Prostate gland (tissue), 2 donors: ENCODE measurements at regions not wholly inside any gene's neighbourhood (a gene's known extent, or its start where the extent isn't known, plus 50 kb on each side); places are given as distances from the start of the nearest gene placed in this dataset.

ENCODE experiments used
- DNase-seq: peaks from one replicate; pipeline ENCODE4 v3.0.0-alpha.2; 2019; ENCODE audit warnings: low spot score
- H3K27ac ChIP-seq, 2 donors: fragments of 200-600 bp; sonication (generic); 2 replicates each; pipeline ENCODE4 v1.5.1; 2017 to 2019
- H3K27me3 ChIP-seq: fragments of 200-600 bp; sonication (generic); replicated peaks from 2 replicates; pipeline ENCODE4 v1.5.1; 2019; ENCODE audit not compliant: insufficient read depth
- H3K36me3 ChIP-seq, 2 donors: fragments of 200-600 bp; sonication (generic); 1 replicate in 1 of 2; 2 replicates in 1 of 2; pipeline versions ENCODE4 v1.5.1 to v1.8.1; 2017 to 2019
- H3K4me1 ChIP-seq: fragments of 200-600 bp; sonication (generic); replicated peaks from 2 replicates; pipeline ENCODE4 v1.5.1; 2019
- H3K4me3 ChIP-seq, 2 donors: fragments of 200-600 bp; sonication (generic); 2 replicates each; pipeline ENCODE4 v1.5.1; 2017 to 2019
- H3K9me3 ChIP-seq: fragments of 200-600 bp; sonication (generic); 2 replicates; pipeline ENCODE4 v1.5.1; 2017
- POLR2A ChIP-seq: fragments of 450-650 bp; IDR thresholded peaks from one replicate; pipeline ENCODE4 v1.6.1; 2016; ENCODE audit warnings: antibody characterized with exemption, mild to moderate bottlenecking
- POLR2AphosphoS5 ChIP-seq: sonication (generic); formaldehyde crosslinking; IDR thresholded peaks from one replicate; pipeline ENCODE4 v1.6.1; 2017; ENCODE audit warnings: antibody characterized with exemption
- WGBS: methylation state at CpG from one replicate; pipeline ENCODE4 v1.1.5; 2018; 5-methylcytosine and 5-hydroxymethylcytosine counted together
- intact Hi-C: fragments of 100-400 bp; cut with DNase I; formaldehyde crosslinking; loops from one replicate; pipeline ENCODE4 v1.14.2; 2022
- small RNA-seq, 2 donors: library from RNA; depleted of rRNA; stranded (forward); fragments of <200 nt; gene quantifications; one replicate each; pipeline ENCODE3, GENCODE V24; 2016
- TF ChIP-seq, protein P1 (sequence below), 4 experiments: fragments of 200-600 bp in 2 of 4; fragments of 450-650 bp in 2 of 4; sonication (generic) in 2 of 4; IDR thresholded peaks; 1 replicate in 3 of 4; 2 replicates in 1 of 4; pipeline ENCODE4 v1.5.1; 2016 to 2019; ENCODE audit warnings: antibody characterized with exemption in 4 of 4, mild to moderate bottlenecking in 2 of 4, moderate library complexity in 2 of 4

DNA sequence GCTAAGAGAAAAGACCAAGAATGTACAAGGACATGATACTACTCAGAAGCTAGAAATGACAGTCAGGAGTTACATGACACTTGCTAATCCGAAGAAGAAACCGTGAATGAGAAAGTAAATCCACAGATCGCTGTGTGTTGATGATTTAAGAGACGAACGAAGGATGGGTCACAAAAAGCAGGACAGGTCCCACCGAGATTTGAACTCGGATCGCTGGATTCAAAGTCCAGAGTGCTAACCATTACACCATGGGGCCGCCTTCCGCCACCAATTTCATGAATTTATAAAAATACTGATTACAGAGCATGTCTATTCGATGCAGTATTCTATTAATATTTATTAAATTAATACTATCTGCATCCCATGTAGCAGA is 54.0 kb upstream of the BTN3A2 start:
- Histone ChIP-seq H3K4me1 (no peaks in the 10 kb centered on the region), H3K27me3 (no peaks in the 10 kb centered on the region), H3K27ac (no peak overlapping the region), H3K36me3 (no peaks in the 10 kb centered on the region), H3K9me3 (no peaks in the 10 kb centered on the region), H3K4me3 (no peak overlapping the region)
- 9% methylated on average over 11 of the region's 11 CpGs for WGBS
- no peak for DNase-seq
- intact Hi-C loops, result no loop called here
- no peak for TF ChIP-seq POLR2AphosphoS5
- TF ChIP-seq POLR2A, result no peak
- TF ChIP-seq, protein P1, sequence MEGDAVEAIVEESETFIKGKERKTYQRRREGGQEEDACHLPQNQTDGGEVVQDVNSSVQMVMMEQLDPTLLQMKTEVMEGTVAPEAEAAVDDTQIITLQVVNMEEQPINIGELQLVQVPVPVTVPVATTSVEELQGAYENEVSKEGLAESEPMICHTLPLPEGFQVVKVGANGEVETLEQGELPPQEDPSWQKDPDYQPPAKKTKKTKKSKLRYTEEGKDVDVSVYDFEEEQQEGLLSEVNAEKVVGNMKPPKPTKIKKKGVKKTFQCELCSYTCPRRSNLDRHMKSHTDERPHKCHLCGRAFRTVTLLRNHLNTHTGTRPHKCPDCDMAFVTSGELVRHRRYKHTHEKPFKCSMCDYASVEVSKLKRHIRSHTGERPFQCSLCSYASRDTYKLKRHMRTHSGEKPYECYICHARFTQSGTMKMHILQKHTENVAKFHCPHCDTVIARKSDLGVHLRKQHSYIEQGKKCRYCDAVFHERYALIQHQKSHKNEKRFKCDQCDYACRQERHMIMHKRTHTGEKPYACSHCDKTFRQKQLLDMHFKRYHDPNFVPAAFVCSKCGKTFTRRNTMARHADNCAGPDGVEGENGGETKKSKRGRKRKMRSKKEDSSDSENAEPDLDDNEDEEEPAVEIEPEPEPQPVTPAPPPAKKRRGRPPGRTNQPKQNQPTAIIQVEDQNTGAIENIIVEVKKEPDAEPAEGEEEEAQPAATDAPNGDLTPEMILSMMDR (IDR thresholded peaks at IDR 0.05), result no peak

DNA sequence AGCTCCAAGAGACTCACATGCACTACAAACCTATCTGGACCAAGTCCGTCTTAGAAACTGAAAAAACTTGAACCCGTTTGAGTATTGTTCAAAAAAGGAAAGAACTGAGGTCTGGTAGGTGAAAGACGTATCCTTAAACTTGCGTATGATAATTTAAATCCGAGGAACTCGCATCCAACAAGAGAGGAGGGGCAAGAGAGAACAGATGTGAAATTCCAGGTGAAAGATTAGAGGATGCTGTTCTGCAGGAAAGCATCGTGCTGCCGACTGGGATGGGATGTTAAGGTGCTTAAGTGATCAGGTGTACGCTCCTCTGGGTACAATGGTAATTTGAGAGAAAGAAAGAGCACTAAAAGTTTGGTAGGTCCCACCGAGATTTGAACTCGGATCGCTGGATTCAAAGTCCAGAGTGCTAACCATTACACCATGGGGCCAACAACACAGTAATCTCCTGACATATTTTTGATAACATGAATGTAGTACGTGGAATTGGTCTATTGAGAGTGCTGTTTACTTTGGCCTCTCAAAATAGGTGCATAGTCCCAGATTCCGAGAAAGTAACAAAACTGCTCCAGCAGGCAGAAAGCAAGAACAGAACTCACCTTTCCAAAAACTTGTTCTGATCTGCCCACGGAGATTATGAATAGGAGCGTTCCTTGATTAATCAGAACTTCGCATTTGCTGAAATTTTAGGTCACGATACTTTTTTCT is 53.5 kb upstream of the BTN3A2 start:
- TF ChIP-seq POLR2A (no peak), POLR2AphosphoS5 (peak; percentile 83)
- H3K27me3 ChIP-seq, result no peaks in the 10 kb centered on the region
- H3K4me1 ChIP-seq, result no peaks in the 10 kb centered on the region
- peak; percentile 56 for DNase-seq
- 5% methylated on average over 18 of the region's 18 CpGs for WGBS
- H3K4me3 ChIP-seq, result peak overlapping the region; percentile 8 to 19
- no peaks in the 10 kb centered on the region for H3K9me3 ChIP-seq
- peak overlapping the region; percentile 58 to 67 for H3K27ac ChIP-seq
- H3K36me3 ChIP-seq, result no peaks in the 10 kb centered on the region
- intact Hi-C loops, result no loop called here

DNA sequence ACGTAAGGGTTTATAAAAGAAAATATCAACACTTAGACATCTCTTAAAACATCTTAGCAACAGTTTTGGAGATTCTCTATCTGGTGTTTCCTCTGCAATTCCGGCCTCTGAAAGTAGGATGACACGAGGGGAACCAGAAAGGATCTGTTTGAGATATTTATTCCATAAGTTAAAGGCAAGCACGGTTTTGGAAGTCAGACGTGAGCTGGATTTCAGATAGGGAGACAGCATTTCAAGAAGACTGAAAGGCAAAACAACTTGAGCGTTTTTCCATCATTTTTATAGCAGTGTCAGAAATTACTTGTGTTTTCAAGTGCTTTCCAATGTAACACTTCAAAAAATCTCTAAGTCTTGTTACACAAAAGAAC is 52.9 kb upstream of the BTN3A2 start:
- Histone ChIP-seq H3K27me3 (no peaks in the 10 kb centered on the region), H3K4me3 (peak overlapping the region; percentile 8 to 19), H3K4me1 (no peaks in the 10 kb centered on the region), H3K9me3 (no peaks in the 10 kb centered on the region), H3K27ac (peak overlapping the region; percentile 58 to 67), H3K36me3 (no peaks in the 10 kb centered on the region)
- no peak for DNase-seq
- 5% methylated on average over 6 of the region's 6 CpGs for WGBS
- intact Hi-C loops, result no loop called here
- TF ChIP-seq POLR2AphosphoS5, result no peak
- no peak for TF ChIP-seq POLR2A
- TF ChIP-seq, protein P1 (IDR thresholded peaks at IDR 0.05), result no peak

DNA sequence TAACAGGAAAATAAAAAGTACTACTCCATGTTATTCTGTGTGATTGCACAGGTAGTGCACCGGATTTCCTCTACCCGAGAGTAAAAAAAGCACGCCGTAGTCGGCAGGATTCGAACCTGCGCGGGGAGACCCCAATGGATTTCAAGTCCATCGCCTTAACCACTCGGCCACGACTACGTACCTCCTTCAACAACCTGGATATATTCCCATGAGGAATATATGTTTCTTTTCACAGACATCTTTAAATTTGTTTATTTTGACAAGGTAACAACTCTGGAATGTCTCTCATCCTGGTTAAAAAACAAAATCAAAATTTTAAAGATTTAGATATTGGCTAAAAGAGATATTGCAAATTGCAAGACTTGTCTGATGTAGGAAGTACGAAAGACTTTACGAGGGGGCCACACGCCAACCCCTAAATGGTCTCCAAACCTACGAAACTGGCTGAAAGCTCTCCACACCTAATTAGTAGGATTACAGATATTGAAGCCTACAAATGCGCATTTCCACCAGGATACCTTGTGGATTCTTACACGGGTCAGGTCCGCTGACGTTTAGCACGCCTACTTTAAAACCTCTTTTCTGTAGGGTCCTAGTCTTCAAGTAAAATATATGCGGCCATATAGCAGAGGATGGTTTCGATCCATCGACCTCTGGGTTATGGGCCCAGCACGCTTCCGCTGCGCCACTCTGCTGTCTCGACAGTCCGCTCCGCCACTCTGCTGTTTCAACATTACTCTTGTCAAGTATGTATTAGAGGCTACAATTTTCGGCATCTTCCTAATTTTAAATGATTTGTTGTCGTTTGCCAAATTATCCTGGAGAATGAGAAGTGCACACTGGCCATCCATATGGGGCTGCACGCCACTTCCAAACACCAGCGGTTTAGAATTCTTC is 52.2 kb upstream of the BTN3A2 start:
- no peaks in the 10 kb centered on the region for H3K27me3 ChIP-seq
- DNase-seq, result peak; percentile 84
- 2% methylated on average over 34 of the region's 34 CpGs for WGBS
- intact Hi-C loops, result no loop called here
- TF ChIP-seq POLR2AphosphoS5, result peak; percentile 84
- no peak for TF ChIP-seq POLR2A
- H3K36me3 ChIP-seq, result no peaks in the 10 kb centered on the region
- no peaks in the 10 kb centered on the region for H3K4me1 ChIP-seq
- no peaks in the 10 kb centered on the region for H3K9me3 ChIP-seq
- H3K4me3 ChIP-seq, result peak overlapping the region; percentile 28 to 29
- peak overlapping the region; percentile 58 to 67 for H3K27ac ChIP-seq

Small RNAs in the stretch of these regions (small RNA-seq; reads per million reads assigned to genes)
- gene AL031777.2 (0 reads per million in 2 donors), gene HIST1H2AD (0.65 to 1.7 reads per million in 2 donors), gene HIST1H2APS3 (0 to 0.09 reads per million in 2 donors), gene HIST1H4G (0 reads per million in 2 donors), gene LARP1P1 (0 reads per million in 2 donors)
